DMS53 treated with DMSO at 0.1 percent for 48 hours (cell line): ENCODE measurements at regions not wholly inside any gene's neighbourhood (a gene's known extent, or its start where the extent isn't known, plus 50 kb on each side); places are given as distances from the start of the nearest gene placed in this dataset.
"Not testable (repeated sequence)": the region's sequence is repeated elsewhere in the genome, so short reads cannot be mapped to it uniquely, and the experiment has no call there.

Experiments used
- DNase-seq: peaks from one replicate; lab custom pipeline; 2025; ENCODE audit not compliant: unreplicated experiment; lab: John Stamatoyannopoulos, UW

DNA sequence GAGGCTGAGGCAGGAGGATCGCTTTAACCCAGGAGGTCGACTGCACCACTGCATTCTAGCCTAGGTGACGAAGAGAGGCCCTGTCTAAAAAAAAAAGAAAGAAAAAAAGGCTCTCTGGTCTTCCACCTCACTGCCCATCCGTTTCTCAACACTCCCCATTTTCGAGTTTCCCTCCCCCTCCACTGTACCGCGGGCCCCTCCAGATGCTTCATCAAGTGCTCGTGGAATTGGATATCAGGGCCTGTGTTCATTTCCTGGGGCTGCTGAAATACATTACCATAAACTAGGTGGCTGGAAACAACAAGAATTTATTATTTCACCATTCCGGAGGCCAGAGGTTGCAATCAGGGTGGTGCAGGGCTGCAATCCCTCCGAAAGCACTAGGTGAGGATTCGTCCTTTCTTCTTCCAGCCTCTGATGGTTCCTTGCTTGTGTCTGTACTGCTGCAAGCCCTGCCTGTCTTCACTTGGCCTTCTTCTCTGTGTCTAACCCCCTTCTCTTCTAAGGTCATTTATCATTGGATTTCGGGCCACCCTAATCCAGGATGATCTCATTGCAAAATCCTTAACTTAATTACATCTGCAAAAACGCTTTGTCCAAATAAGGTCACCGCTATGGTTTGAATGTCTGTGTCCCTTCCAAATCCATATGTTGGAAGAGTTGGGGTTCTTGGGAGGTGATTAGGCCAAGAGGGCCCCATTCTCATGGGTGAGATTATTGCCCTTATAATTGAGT, 135.1 kb downstream of the CRLF3 start:
- not testable (repeated sequence) for DNase-seq

- not testable (repeated sequence) for DNase-seq
These were observed 137.7 kb downstream of the CRLF3 start for GRCh38 chr17:30686538-30687479.

DNA sequence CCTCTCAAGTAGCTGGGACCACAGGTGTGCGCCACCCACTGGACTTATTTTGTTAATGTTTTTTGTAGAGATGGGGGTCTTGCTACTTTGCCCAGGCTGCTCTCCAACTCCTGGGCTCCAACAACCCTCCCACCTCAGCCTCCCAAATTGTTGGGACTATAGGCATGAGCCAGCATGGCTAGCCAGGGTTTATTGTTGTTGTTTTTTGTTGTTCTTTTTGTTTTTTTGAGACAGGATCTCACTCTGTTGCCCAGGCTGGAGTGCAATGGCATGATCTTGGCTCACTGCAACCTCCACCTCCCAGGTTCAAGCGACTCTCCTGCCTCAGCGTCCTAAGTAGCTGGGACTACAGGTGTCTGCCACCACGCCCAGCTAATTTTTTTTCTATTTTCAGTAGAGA, 142.2 kb downstream of the CRLF3 start:
- not testable (repeated sequence) for DNase-seq

DNA sequence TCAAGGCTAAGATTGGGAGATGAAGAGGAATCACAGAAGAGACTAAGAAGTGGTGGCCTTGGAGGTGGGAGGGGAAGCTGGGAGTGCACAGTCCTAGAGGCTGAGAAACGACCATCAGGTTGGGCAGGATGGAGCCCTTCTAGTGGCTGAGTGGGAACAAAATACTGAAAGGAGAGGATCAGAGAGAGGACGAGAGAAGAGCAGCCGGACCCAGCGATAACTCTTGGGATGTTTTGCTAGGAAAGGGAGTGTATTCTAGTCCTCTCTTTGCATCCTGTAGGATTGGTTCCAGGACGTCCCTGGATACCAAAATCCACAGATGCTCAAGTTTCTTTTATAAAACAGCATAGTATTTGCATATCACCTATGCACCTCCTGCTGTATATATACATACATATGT, 143.8 kb downstream of the CRLF3 start:
- not testable (repeated sequence) for DNase-seq

DNA sequence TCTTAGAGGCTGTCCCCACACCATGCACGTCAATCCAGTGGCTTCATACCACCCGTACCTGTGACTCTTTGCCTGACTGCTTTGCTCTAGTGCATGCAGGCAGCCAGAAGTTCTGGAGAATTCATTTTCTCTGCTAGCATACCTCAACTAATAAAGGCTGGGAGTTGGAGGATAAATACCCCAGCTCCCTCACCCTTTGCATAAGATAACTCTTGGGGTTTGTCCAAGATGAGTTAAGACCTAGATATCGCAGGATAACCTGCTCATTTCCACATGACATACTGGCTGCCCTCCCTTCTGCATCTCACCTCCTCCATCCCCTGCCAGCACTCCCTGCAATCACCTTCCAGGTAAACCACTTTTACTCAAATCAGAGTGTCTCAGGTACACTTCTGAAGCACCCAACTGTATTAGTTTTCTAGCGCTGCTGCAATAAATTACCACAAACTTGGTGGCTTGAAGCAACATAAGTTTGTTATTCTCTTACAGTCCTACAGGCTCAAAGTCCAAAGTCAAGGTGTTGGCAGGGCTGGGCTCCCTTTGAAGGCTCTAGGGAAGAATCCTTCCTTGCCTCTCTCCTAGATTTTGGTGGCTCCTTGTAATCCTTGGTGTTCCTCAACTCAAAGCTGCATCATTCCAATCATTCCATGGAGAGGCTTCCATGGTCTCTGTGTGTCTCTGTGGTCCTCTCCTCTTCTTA, 146.8 kb downstream of the CRLF3 start:
- DNase-seq = no peak

DNA sequence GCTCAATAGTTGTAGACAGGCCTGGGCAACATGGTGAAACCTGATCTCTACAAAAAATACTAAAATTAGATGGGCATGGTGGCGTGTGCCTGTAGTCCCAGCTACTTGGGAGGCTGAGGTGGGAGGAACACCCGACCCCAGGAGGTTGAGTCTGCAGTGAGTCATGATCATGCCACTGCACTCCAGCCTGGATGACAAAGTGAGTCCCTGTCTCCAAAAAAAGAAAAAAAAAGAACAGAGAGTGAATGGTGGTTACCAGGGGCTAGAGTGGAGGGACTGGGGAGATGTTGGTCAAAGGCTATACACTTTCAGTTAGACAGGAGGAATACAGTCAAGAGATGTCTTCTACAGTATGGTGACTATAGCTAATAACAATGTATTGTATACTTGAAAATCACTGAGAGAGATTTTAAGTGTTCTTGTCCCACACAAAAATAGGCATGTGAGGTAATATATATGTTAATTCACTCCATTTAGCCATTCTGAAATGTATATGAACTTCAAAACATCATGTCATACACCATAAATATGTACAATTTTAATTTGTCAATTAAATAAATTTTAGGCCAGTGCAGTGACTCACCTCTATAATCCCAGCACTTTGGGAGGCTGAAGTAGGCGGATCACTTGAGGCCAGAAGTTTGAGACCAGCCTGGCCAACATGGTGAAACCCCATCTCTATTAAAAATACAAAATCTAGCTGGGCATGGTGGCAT, 148.6 kb downstream of the CRLF3 start:
- DNase-seq = not testable (repeated sequence)

DNA sequence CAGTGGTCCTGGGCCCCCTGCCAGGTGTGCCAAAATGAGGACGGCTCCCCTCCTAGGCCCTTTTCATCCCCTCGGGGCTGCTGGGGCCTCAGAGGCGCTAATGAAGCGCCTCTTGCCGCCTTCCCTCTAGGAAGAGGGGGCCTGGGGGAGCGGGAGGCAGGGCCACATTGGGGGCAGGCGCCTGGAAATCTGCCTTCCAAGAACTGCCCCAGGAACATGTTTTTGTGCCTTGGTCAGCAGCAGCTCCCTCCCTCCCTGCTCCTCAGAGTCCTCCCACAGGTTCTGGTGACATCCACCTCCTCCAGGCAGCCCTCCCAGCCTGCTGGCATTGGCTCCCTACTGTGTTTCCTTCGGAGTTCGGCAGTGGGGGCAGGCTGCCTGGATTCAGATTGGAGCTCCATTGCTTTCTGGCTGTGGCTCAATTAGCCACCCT, 155.3 kb downstream of the CRLF3 start:
- not testable (repeated sequence) for DNase-seq

- not testable (repeated sequence) for DNase-seq
These were observed 155.9 kb downstream of the CRLF3 start for GRCh38 chr17:30668360-30669181.

DNA sequence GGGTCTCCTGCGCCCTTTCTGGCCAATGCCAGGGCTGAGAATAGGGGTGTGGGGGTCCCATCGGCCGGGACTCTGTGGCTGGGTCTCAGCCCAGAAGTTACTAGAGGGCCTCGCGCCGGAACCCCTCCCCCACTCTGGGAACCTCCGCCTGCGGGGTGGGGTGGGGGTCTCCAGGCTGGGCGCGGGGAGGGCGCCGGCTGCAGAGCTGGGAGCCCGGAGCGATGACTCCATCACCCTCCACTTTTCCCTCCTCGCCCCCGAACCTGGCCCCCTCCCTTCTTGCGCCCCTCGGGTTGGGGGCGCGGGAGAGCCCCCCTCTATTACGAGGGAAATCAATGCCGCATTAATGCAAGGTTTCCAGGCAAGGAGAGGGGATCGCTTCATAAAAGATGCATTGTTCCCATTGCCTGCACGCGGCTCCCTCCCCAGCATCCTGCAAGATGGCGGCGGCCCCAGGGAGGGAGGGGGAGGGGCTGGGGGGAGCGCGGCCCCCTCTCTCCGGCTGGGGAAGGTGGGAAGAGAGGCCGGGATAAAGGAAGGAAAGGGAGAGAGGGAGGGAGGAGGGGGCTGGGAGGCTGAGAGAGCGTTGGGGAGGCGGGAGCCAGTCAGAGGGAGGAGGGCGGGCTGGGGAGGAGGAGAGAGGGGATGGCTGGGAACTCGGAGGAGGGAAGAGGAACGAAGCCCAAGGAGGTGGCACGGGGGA, 156.7 kb downstream of the CRLF3 start:
- not testable (repeated sequence) for DNase-seq

GRCh38 chr17:30666838-30667656, 157.4 kb downstream of the CRLF3 start:
- DNase-seq = not testable (repeated sequence)

DNA sequence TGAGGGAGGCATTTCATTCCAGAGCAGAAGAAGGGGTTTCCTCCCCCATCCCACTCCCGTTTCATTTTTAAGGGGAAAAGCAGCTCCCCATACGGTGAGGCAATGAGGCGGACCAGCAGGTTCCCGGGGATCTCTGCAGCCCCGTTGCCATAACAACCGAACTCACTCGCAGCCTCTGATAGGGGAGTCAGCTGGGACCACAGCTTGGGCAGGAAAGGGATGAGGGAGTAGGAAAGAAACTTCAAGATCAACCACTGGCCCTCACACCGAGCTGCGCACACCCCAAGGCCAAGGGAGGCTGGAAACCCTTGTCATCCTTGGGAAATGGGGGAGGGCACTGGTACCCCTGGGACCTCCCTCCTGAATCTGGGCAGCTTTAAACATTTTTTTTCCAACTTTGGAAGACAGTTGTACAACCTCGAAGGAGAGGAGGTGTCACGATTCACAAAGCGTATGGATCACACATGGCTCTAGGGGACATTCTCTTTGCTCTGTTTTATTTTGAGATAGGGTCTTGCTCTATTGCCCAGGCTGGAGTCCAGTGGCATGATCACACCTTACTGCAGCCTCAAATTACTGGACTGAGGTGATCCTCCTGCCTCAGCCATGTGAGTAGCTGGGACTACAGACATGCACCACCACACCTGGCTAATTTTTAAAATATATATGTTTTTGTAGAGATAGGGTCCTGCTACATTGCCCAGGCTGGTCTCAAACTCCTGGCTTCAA, 160.6 kb downstream of the CRLF3 start:
- not testable (repeated sequence) for DNase-seq

- DNase-seq = not testable (repeated sequence)
These were observed 167.3 kb downstream of the CRLF3 start for GRCh38 chr17:30657148-30657547.

DNA sequence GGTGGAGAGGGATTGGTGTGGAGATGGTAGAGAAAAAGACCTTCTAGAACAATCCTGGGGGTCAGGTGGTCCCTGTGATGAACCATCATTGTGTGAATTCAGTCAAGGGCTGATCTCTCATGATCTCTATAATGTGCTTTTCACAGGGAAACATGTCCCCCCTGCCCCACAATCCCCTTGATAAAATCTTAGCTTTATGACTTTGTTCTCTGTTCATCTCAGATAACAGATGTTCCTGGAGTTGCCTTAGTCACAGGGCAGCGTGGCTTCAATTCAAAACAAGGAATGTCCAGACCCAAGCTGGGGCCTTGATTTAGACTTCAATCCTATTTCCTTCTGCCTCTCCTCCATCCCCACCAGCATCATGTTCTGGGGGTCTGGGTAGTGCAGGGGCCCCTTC, 171.5 kb downstream of the CRLF3 start:
- DNase-seq = not testable (repeated sequence)

- DNase-seq = not testable (repeated sequence)
These were observed 172.9 kb downstream of the GOSR1 start for GRCh38 chr17:30650149-30650548.

DNA sequence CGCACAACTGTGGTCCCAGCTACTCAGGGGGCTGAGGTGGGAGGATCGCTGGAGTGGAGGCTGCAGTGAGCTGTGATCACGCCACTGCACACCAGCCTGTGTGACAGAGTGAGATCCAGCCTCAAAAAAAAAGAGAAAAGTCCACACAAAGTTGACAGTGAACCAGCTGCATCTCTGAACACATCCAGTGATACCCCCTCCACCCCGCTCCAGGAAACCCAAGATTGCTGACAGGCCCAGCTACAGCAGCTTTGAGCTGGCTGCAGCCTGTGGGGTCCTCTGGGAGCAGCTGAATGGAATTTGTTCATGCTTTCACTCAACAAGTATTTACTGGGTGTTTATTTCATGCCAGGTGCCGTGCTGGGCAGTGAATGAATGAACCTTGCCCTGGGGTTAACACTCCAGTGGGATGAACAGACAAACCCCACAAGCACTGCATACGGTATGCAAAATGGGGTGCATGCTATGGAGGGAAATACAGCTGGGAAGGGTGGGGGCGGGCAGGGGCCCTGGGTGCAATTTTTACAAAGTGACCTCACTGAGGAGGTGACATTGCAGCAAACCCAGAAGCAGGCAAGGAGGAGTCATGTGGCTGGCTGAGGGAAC, 170.9 kb downstream of the GOSR1 start:
- not testable (repeated sequence) for DNase-seq

DNA sequence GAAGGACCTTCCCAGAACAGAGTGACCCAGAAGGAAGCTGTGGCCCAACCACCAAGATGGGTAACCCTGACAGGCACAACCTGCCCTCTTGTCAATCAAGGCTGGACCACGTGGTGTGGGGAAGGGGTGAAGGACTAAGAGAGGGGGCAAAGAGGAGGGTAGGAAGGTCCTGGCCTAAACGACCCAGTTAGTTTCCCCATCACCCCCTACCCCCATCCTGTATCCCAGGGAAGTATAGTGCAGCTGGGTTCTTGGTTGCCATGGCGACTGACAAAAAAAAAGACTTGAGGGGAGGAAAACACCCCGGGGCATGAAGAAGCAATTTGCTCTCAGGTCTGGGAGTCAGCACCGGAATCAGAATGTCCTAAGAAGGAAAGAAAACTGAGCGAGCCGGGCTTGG, 168.7 kb downstream of the GOSR1 start:
- not testable (repeated sequence) for DNase-seq

DNA sequence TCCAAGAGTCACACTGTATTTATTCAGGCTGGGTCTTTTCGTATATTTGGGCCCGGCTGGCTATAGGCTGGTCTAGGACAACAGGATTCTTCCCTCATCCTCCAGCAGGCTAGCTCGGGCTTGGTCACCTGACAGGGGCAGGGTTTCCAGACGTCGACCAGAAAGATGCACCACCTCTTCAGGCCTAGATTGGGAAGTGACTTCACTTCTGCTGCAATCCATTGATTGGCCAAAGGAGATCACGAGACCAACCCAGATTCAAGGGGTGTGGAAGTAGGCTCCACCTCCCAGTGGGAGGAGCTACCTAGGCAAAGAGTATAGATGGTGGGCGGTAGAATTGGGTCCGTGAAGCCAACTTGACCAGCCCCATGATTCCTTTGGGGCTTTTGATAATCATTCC, 167.5 kb downstream of the GOSR1 start:
- not testable (repeated sequence) for DNase-seq
